WTC11 (cell line): ENCODE measurements at regions not wholly inside any gene's neighbourhood (a gene's known extent, or its start where the extent isn't known, plus 50 kb on each side); places are given as distances from the start of the nearest gene placed in this dataset.

ENCODE experiments used
- ETV6 ChIP-seq: sonication (generic); formaldehyde crosslinking; IDR thresholded peaks from 2 replicates; pipeline ENCODE4 v1.8.1; 2022; ENCODE audit warnings: mild to moderate bottlenecking, missing genetic modification reagents
- TF ChIP-seq, protein P1 (sequence below): fragments of 200-600 bp; IDR thresholded peaks from 2 replicates; pipeline ENCODE4 v1.8.0; 2022; ENCODE audit warnings: antibody characterized with exemption
- TF ChIP-seq, protein P2 (sequence below): sonication (generic); formaldehyde crosslinking; IDR thresholded peaks from 2 replicates; pipeline ENCODE4 v1.8.0; 2022; ENCODE audit warnings: mild to moderate bottlenecking, missing genetic modification reagents
- TF ChIP-seq, protein P3 (sequence below): sonication (generic); formaldehyde crosslinking; IDR thresholded peaks from 2 replicates; pipeline ENCODE4 v1.8.0; 2022; ENCODE audit warnings: mild to moderate bottlenecking, missing genetic modification reagents

DNA sequence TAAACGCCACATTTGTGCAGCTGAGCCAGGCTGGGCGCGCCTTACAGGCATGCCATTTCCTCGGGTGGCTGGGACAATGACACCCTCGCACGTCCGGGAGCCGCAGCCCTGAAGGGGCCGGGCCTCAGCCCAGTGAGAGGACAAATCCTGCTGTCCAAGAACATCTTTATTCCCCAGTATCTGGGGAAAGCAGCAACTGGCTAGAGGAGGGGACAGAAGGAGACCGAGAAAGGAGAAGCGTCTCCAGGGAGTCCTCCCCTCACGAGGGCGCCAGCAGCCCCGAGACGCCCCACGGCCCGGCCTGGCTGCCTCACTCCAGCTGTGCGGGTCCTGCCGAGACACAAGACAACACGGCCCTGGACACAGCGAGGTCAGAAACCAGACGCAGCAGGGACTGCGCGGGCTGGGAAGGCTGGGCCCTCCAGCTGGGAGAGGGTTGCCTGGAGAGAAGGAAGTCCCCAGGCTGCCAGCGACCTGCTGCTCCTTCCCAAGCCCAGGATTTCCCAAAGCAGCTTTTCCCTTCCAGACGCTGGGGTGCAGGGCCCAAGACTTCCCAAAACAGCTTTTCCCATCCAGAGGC lies 130.2 kb downstream of the CHSY1 start:
- TF ChIP-seq, protein P1, sequence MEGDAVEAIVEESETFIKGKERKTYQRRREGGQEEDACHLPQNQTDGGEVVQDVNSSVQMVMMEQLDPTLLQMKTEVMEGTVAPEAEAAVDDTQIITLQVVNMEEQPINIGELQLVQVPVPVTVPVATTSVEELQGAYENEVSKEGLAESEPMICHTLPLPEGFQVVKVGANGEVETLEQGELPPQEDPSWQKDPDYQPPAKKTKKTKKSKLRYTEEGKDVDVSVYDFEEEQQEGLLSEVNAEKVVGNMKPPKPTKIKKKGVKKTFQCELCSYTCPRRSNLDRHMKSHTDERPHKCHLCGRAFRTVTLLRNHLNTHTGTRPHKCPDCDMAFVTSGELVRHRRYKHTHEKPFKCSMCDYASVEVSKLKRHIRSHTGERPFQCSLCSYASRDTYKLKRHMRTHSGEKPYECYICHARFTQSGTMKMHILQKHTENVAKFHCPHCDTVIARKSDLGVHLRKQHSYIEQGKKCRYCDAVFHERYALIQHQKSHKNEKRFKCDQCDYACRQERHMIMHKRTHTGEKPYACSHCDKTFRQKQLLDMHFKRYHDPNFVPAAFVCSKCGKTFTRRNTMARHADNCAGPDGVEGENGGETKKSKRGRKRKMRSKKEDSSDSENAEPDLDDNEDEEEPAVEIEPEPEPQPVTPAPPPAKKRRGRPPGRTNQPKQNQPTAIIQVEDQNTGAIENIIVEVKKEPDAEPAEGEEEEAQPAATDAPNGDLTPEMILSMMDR = no peak
- TF ChIP-seq ETV6 (CRISPR knock-in tag) = no peak
- TF ChIP-seq, protein P2, sequence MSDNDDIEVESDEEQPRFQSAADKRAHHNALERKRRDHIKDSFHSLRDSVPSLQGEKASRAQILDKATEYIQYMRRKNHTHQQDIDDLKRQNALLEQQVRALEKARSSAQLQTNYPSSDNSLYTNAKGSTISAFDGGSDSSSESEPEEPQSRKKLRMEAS (CRISPR knock-in tag) = no peak
- TF ChIP-seq, protein P3, sequence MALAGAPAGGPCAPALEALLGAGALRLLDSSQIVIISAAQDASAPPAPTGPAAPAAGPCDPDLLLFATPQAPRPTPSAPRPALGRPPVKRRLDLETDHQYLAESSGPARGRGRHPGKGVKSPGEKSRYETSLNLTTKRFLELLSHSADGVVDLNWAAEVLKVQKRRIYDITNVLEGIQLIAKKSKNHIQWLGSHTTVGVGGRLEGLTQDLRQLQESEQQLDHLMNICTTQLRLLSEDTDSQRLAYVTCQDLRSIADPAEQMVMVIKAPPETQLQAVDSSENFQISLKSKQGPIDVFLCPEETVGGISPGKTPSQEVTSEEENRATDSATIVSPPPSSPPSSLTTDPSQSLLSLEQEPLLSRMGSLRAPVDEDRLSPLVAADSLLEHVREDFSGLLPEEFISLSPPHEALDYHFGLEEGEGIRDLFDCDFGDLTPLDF (CRISPR knock-in tag) = no peak
